ENCODE measurements at regions not wholly inside any gene's neighbourhood (a gene's known extent, or its start where the extent isn't known, plus 50 kb on each side); places are given as distances from the start of the nearest gene placed in this dataset.

DNA sequence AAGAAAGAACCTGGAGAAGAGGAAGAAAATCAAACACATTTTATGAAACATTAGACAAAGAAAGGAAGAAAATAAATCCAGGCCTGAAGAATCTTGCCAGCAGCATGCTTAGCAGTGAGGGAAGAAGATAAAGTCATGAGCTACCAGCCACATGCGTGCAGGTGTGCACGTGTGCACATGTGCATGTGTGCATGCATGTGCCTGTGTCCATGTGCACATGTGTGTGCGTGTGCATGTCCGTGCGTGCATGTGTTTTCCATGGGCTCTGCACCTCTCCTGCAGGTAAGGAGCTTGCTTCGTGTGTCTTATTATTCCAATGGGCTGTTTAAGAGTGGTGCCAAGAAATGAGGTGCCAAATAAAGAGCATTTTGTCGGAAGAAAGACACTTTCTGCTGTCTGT is 322.2 kb downstream of the FGFR2 start:
- TF ChIP-seq, protein P1, sequence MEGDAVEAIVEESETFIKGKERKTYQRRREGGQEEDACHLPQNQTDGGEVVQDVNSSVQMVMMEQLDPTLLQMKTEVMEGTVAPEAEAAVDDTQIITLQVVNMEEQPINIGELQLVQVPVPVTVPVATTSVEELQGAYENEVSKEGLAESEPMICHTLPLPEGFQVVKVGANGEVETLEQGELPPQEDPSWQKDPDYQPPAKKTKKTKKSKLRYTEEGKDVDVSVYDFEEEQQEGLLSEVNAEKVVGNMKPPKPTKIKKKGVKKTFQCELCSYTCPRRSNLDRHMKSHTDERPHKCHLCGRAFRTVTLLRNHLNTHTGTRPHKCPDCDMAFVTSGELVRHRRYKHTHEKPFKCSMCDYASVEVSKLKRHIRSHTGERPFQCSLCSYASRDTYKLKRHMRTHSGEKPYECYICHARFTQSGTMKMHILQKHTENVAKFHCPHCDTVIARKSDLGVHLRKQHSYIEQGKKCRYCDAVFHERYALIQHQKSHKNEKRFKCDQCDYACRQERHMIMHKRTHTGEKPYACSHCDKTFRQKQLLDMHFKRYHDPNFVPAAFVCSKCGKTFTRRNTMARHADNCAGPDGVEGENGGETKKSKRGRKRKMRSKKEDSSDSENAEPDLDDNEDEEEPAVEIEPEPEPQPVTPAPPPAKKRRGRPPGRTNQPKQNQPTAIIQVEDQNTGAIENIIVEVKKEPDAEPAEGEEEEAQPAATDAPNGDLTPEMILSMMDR (IDR thresholded peaks at IDR 0.05), result no peak
- no peak for TF ChIP-seq POLR2A (IDR thresholded peaks at IDR 0.05)

All from thyroid gland (tissue), 4 donors.